ENCODE measurements at regions not wholly inside any gene's neighbourhood (a gene's known extent, or its start where the extent isn't known, plus 50 kb on each side); places are given as distances from the start of the nearest gene placed in this dataset.

DNA sequence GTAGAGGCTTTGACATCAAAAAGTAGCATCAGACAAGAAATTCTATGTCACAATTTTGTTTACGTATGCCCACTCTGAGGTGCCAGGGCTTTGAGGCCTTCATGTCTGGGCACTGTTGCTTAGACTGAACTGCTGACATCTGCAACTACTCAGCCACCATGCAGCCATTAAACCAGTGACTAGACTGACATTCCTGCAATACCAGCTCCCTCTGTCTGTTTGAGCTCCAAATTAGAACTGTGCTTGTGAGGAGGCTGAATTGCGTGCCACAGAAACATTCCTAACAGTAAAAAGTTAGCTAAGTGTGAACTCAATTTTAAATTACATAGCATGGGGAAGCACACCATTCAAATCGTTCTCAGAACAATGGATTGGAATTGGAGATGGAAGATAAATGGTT, 163.2 kb downstream of the INSIG2 start:
- TF ChIP-seq, protein P1, sequence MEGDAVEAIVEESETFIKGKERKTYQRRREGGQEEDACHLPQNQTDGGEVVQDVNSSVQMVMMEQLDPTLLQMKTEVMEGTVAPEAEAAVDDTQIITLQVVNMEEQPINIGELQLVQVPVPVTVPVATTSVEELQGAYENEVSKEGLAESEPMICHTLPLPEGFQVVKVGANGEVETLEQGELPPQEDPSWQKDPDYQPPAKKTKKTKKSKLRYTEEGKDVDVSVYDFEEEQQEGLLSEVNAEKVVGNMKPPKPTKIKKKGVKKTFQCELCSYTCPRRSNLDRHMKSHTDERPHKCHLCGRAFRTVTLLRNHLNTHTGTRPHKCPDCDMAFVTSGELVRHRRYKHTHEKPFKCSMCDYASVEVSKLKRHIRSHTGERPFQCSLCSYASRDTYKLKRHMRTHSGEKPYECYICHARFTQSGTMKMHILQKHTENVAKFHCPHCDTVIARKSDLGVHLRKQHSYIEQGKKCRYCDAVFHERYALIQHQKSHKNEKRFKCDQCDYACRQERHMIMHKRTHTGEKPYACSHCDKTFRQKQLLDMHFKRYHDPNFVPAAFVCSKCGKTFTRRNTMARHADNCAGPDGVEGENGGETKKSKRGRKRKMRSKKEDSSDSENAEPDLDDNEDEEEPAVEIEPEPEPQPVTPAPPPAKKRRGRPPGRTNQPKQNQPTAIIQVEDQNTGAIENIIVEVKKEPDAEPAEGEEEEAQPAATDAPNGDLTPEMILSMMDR (IDR thresholded peaks at IDR 0.05): no peak
- no peak for TF ChIP-seq POLR2A (IDR thresholded peaks at IDR 0.05)

Measured in thyroid gland (tissue), 4 donors.